GM18517 (cell line): ENCODE measurements at regions not wholly inside any gene's neighbourhood (a gene's known extent, or its start where the extent isn't known, plus 50 kb on each side); places are given as distances from the start of the nearest gene placed in this dataset.

ENCODE experiments used
- ATAC-seq: cut with Tn5 transposase; IDR thresholded peaks from one replicate; pipeline ENCODE4 v1.9.1; 2021; ENCODE audit warnings: mild to moderate bottlenecking, moderate library complexity; ENCODE audit not compliant: unreplicated experiment

DNA sequence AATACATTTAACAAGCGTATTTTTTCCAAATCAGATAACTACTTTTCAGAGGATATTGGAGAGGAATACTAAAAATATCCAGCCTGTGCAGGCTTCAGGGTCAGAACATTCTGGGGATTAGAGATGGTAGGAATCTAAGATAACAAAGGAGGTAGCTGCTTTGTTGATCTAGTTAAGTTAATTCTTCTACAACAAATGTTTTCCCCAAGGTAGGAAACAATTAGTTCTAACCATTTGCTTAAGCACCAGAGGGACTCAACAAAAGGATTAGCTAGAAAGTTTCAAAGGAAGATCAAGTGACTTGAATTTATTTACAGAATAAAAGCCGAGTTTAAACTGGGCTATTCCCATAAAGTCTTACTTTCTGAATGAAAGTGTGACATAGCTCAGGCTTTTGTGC, 524.2 kb downstream of the TMTC2 start:
- ATAC-seq, result no peak

DNA sequence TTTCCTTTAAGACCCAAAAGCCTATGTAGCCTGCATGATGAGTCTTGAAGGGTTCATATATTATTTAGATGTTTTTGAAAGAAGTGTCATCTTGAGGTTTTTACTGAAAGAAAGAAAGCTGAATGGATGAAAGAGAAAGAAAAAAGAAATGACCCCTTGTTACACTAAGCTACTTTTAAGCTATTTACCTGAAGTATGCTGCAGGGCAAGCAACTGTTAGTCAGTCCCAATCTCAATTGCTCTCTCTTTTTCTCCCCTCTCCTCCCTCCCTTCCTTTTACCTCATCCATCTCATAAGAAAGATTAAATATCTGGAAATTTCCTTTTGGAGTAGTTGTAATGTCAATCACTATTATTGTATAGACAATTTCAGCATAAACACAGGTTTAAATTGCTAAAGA, 512.4 kb downstream of the TMTC2 start:
- no peak for ATAC-seq

DNA sequence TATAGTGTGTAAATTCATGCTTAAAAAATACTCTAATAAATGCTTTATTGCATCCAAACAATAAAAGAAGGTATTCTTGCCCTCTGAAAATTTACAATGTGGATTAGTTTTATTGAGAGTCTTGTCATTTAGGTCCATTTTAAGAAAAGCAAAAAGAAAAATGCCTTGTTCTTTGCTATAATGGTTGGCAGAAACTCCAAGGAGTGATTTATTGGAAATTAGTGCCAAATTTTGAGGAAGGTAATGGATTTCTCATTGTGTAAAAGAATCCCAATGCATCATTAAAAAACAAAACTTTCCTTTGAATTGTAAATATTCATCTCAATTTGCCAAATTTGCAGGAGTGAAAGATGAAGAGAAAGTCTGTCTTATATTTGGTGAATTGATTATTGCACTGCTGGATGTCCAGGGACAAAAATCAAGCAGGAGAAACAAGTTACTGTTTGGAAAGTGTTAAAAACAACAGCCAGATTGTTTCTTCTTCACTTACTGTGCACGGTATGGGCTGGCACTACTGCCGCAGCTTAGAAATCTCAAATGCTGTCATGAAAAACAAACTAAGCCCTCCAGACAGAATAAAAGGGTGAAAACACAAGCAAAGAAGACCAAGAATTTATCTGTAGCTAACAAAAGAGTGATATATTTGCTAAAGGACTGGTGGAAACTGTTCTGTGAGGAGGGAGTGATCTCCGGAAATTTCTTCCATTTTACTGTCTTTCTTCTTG, 511.7 kb downstream of the TMTC2 start:
- no peak for ATAC-seq

DNA sequence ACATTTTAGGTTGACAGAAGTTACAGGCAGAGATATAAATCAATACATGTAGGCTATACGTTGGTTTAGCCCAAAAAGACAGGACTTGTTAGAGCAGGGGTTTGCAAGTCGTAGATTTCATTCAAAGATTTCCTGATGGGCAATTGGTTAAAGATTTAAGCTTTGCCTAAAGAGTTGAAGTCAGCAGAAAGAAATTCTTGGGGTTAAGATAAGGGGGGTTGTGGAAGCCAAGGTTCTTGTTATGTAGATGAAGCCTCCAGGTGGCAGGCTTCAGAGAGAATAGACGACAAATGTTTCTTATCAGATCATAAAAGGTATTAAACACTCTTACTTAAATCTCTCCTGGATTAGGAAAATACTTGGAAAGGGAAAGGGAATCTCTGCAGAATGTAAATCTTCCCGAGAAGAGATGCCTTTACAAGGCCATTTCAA, 510.8 kb downstream of the TMTC2 start:
- ATAC-seq, result no peak

DNA sequence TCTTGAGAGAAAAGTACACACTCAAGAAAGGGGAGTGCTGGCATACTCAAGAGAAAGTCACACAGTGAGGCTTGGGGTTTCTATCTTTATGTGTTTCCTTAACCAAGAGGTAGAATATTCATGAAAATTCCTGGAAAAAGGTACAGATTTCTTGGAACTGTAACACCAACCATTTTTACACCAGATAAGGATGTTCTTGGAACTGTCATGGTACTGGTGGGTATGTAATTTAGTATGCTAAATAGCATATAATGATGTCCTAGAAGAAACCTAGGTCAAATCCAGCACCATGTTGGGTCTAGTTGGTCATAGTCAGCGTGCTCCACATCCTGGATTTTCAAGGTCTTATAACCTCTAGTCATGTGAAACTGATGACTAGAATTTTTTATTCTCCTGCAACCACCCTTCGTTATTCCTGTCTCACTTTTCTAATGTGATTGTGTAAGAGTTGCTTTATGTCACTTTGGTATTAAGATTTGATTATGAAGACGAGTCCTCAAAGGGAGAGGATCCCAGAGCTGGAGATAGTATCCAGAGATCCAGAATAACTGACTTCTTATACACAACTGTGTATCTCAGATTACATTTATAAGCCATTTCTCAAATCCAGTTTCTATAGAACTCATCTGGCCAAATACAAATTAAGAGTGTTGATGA, 510.1 kb downstream of the TMTC2 start:
- ATAC-seq, result no peak

DNA sequence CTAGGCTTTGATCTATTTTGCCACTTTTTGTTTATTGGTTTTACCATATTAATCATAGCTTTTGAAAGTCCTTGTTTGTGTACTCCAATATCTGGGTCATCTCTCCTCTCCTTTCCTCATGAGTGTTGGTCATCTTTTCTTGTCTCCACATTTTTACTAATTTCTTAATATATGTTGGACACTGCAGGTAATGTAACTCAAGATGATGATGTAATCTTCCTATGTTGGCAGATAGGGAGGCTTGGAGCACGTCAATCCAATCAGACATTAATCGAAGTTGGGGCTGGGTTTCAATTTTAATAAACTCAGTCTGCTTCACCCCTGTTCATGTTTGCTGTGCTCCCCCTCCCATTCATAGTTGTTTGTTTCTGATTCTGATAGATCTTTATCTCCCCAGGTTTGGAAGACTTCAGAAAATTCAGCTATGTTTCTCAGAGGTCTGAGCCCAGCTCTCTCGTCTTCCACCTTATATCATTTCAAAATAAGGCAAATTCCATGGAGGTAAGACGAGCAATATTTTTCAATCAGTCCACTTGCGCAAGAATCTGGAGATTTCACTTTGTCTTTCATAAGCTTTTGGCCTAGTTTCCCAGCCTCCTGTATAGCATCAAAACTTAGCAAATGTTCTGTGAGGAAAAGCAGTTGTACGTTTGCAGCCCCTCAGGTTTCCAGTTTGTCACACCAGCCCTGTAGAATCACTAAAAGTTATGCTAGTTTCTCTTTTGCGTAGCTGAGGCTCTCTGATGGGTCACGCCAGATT, 504.1 kb downstream of the TMTC2 start:
- ATAC-seq, result no peak

DNA sequence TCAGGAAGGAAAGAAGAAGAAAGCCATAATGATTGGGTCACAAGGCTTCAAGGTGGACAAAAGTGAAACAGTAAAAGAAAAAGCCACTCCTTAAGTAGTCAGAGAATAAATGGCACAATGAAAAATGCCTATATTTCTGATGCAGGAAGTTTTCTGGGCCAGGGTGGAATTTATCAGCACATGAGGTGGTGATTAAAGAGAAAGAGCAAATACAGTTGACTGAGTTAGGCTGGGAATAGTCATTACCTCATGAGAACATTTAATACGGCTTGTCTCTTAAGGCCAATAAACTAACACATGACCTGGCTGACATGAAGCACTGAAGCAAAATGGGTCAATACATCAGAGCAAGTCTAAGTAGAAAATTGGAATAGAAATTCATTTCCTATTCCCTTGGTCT, 499.7 kb downstream of the TMTC2 start:
- no peak for ATAC-seq

DNA sequence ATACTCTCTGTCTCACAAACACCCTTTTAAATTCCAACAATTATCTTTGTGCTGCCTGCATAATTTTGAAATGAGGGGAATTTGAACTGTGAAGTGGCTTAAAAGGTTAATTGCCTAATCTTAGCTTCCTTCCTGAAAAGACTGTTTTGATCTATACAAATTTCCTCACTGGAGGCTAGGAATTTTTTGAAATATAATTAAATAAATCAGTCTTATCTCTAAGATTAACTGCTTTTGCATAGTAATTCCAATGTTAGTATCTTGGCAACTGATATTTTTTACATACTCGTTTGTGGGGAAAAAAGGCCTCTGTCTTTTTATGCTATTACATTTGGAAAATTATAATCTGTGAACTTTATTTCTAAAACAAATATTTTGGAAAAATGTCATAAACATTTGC, 498.5 kb downstream of the TMTC2 start:
- ATAC-seq, result no peak
